Osteoblast (primary cell): ENCODE measurements at regions not wholly inside any gene's neighbourhood (a gene's known extent, or its start where the extent isn't known, plus 50 kb on each side); places are given as distances from the start of the nearest gene placed in this dataset.

Source experiments
- DNase-seq: peaks from one replicate; pipeline ENCODE4 v3.0.0; 2011; ENCODE audit warnings: low spot score, mixed read lengths; ENCODE audit not compliant: insufficient read length; ENCODE audit errors: missing footprints
- H2AFZ ChIP-seq: 2 replicates; pipeline ENCODE4 v1.6.0; 2011; ENCODE audit warnings: mild to moderate bottlenecking, low read length
- H3K27ac ChIP-seq: 2 replicates; pipeline ENCODE4 v1.5.1; 2011; ENCODE audit warnings: mild to moderate bottlenecking, low read depth, low read length, moderate library complexity
- H3K27me3 ChIP-seq: 2 replicates; pipeline ENCODE4 v1.6.0; 2012; ENCODE audit warnings: mild to moderate bottlenecking, control low read depth, inconsistent platforms, low read length, moderate library complexity; ENCODE audit not compliant: insufficient read depth
- H3K36me3 ChIP-seq: 2 replicates; pipeline ENCODE4 v1.5.1; 2011; ENCODE audit warnings: mild to moderate bottlenecking, low read length, control low read depth, moderate library complexity; ENCODE audit not compliant: insufficient read depth
- H3K4me1 ChIP-seq: 2 replicates; pipeline ENCODE4 v1.5.1; 2011; ENCODE audit warnings: mild to moderate bottlenecking, low read length, control low read depth, moderate library complexity; ENCODE audit not compliant: insufficient read depth
- H3K4me2 ChIP-seq: 2 replicates; pipeline ENCODE4 v1.6.0; 2011; ENCODE audit warnings: mild to moderate bottlenecking, low read length; ENCODE audit not compliant: insufficient read depth
- H3K4me3 ChIP-seq: fragments of 200-600 bp; sonication (generic); 3 replicates; pipeline ENCODE4 v1.5.1; 2012; ENCODE audit warnings: mild to moderate bottlenecking, low read length, inconsistent platforms; ENCODE audit not compliant: insufficient read depth
- H3K79me2 ChIP-seq: 2 replicates; pipeline ENCODE4 v1.6.0; 2012; ENCODE audit warnings: mild to moderate bottlenecking, low read length, control low read depth, inconsistent platforms; ENCODE audit not compliant: insufficient read depth
- H3K9me3 ChIP-seq: 2 replicates; pipeline ENCODE4 v1.5.1; 2011; ENCODE audit warnings: low read depth, low read length, control low read depth
- H4K20me1 ChIP-seq: 2 replicates; pipeline ENCODE4 v1.6.0; 2012; ENCODE audit warnings: mild to moderate bottlenecking, low read length, control low read depth; ENCODE audit not compliant: insufficient read depth
- CTCF ChIP-seq: IDR thresholded peaks from 2 replicates; pipeline ENCODE4 v1.5.1; 2011; ENCODE audit warnings: mild to moderate bottlenecking, low read depth, low read length, moderate library complexity; ENCODE audit errors: extremely low read depth

GRCh38 chr7:31457551-31457950 is 56.3 kb upstream of the ITPRID1 start:
- Histone ChIP-seq H3K79me2 (no peaks in the 10 kb centered on the region), H2AFZ (no peak overlapping the region), H3K4me1 (no peaks in the 10 kb centered on the region), H3K4me3 (no peak overlapping the region), H4K20me1 (no peaks in the 10 kb centered on the region), H3K27ac (no peak overlapping the region), H3K27me3 (no peaks in the 10 kb centered on the region), H3K4me2 (no peak overlapping the region), H3K36me3 (no peaks in the 10 kb centered on the region), H3K9me3 (no peaks in the 10 kb centered on the region)
- TF ChIP-seq CTCF, result no peak
- DNase-seq, result no peak

DNA sequence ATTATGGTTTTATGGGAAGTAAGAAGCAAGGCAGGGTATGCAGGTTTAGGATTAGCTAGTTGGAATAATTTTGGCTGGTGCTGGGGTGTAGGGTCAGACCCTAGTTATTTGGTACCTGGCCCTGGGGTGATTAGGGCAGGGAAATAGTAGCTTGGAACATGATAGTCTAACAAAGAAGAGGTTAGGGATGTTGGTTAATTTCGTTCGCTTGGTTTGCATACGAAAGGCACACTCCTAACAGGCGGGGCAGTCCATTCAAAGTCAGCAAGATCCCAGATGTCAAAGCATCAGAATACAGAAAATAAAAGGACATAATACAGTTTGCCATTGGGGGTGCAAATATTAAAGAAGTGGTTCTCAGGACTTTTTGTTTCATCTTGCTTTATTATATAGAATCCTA is 55.7 kb upstream of the ITPRID1 start:
- no peaks in the 10 kb centered on the region for H3K79me2 ChIP-seq
- DNase-seq, result no peak
- no peaks in the 10 kb centered on the region for H4K20me1 ChIP-seq
- no peak overlapping the region for H3K4me2 ChIP-seq
- H3K4me1 ChIP-seq, result no peaks in the 10 kb centered on the region
- no peaks in the 10 kb centered on the region for H3K36me3 ChIP-seq
- no peak for TF ChIP-seq CTCF
- H3K9me3 ChIP-seq, result no peaks in the 10 kb centered on the region
- H2AFZ ChIP-seq, result no peak overlapping the region
- no peaks in the 10 kb centered on the region for H3K27me3 ChIP-seq
- H3K4me3 ChIP-seq, result no peak overlapping the region
- no peak overlapping the region for H3K27ac ChIP-seq

DNA sequence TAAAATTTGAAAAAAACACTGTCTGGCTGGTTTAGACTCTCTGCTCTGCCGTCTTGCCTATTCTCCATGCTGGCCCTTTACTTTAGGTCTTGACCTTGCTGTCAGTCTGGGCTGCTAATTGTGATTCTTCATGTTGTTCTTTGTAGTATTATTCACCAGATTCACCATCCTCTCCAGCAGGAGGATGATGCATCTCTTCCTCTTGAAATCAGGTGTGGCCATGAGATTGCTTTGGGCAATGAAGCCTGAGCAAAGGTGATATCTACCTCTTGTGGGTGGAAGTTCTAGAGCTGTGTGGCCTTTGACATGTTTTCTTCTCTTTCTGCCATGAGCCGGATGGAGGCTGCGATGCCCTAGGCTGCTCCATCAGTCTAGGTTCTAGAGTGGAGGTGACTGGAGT is 51.3 kb upstream of the ITPRID1 start:
- TF ChIP-seq CTCF, result no peak
- no peak for DNase-seq
- H3K27ac ChIP-seq, result no peak overlapping the region

More for the DNA sequence above, 51.3 kb upstream of the ITPRID1 start:
- Histone ChIP-seq H3K27me3 (no peaks in the 10 kb centered on the region), H3K79me2 (no peaks in the 10 kb centered on the region), H3K4me2 (no peak overlapping the region), H4K20me1 (no peaks in the 10 kb centered on the region), H2AFZ (no peak overlapping the region), H3K9me3 (no peaks in the 10 kb centered on the region), H3K36me3 (no peaks in the 10 kb centered on the region), H3K4me3 (no peak overlapping the region), H3K4me1 (no peaks in the 10 kb centered on the region)
